ENCODE measurements at regions not wholly inside any gene's neighbourhood (a gene's known extent, or its start where the extent isn't known, plus 50 kb on each side); places are given as distances from the start of the nearest gene placed in this dataset.

GRCh38 chr16:52869243-52869642, 183.5 kb downstream of the CHD9NB start:
- no peak for TF ChIP-seq CTCF (IDR thresholded peaks at IDR 0.05; ENCODE audit: low read depth, low read length)

DNA sequence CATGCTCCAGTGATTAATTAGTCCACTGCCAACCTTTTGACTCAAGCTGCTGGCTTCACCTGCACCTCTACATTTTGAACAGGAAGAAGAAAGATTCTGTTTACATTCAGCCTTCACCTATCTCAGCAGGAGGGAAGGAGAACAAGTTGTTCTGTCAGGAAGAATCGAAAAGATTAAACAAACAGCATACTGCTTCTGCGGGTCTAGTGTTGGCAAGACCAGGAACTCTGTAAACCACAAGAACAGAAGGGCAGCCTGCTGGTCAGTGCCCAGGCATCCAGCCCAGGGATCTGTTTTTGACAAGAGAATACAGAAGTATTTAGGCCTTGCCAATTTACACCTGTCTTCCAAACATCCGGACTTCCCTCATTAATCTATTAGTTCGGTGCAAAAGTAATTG, 189.7 kb downstream of the CHD9NB start:
- no peak for TF ChIP-seq CTCF (IDR thresholded peaks at IDR 0.05; ENCODE audit: low read depth, low read length)
- DNase-seq (ENCODE audit: low read depth, low spot score): no peak
- no peak overlapping the region for H3K4me3 ChIP-seq (ENCODE audit: low read depth, low read length)
- in situ Hi-C loops (cut with HindIII; ENCODE audit: low sequenced_read_pairs): no loop called here

More at GRCh38 chr16:52869243-52869642, 183.5 kb downstream of the CHD9NB start:
- no peak for DNase-seq (ENCODE audit: low read depth, low spot score)
- in situ Hi-C loops (cut with HindIII; ENCODE audit: low sequenced_read_pairs): no loop called here
- H3K4me3 ChIP-seq (ENCODE audit: low read depth, low read length): no peak overlapping the region

DNA sequence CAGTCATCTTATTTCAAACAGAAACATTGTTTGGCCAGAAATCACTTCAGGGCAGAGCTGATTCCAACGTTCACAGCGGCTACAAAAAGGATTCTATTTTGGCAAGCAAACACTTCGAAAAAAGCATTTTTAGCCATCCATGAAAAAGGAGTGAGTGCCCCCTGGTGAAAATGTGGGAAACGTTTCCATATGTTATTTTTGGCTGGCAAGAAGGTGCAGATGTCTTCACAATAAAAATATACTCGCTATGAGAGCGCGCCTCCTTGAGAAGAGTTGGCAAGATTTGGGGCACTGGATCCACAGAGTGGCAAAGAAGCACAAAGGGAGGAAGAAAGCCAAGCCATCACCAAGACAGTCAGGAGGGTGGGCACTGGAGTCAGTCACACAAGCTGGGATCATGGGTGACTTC, 191.1 kb downstream of the CHD9NB start:
- in situ Hi-C loops (cut with HindIII; ENCODE audit: low sequenced_read_pairs): no loop called here
- no peak for DNase-seq (ENCODE audit: low read depth, low spot score)
- no peak overlapping the region for H3K4me3 ChIP-seq (ENCODE audit: low read depth, low read length)
- no peak for TF ChIP-seq CTCF (IDR thresholded peaks at IDR 0.05; ENCODE audit: low read depth, low read length)

- TF ChIP-seq CTCF (IDR thresholded peaks at IDR 0.05; ENCODE audit: low read depth, low read length): no peak
- in situ Hi-C loops (cut with HindIII; ENCODE audit: low sequenced_read_pairs): no loop called here
These were observed 197.2 kb downstream of the CHD9NB start for GRCh38 chr16:52855463-52855862.

GRCh38 chr16:52852978-52853377, 199.7 kb downstream of the CHD9NB start:
- no peak for DNase-seq (ENCODE audit: low read depth, low spot score)
- no peak overlapping the region for H3K4me3 ChIP-seq (ENCODE audit: low read depth, low read length)
- in situ Hi-C loops (cut with HindIII; ENCODE audit: low sequenced_read_pairs): no loop called here
- TF ChIP-seq CTCF (IDR thresholded peaks at IDR 0.05; ENCODE audit: low read depth, low read length): no peak

More at GRCh38 chr16:52855463-52855862, 197.2 kb downstream of the CHD9NB start:
- H3K4me3 ChIP-seq (ENCODE audit: low read depth, low read length): no peak overlapping the region
- no peak for DNase-seq (ENCODE audit: low read depth, low spot score)

- TF ChIP-seq CTCF (IDR thresholded peaks at IDR 0.05; ENCODE audit: low read depth, low read length): no peak
- H3K4me3 ChIP-seq (ENCODE audit: low read depth, low read length): no peak overlapping the region
- in situ Hi-C loops (cut with HindIII; ENCODE audit: low sequenced_read_pairs): no loop called here
- DNase-seq (ENCODE audit: low read depth, low spot score): no peak
These were observed 201.4 kb downstream of the CHD9NB start for GRCh38 chr16:52851211-52851740.

DNA sequence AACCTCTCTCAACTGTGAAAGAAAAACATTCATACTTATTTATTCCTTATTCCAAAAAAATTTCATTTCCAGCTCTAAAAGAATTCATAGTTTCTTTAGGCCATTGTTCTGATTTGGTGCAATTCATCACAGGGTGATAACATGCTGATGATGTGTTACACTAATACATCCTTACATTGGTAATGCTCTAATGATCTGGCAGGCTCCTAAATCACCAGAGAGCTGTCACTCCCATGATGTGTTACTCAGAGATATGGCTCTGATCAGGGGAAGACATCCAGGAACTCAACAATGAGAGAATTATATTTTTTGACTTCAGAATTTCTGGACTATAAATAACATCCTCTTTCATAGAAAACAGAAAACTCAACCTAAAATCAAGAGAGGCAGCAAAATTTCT, 209.3 kb downstream of the CHD9NB start:
- no peak overlapping the region for H3K4me3 ChIP-seq (ENCODE audit: low read depth, low read length)
- DNase-seq (ENCODE audit: low read depth, low spot score): no peak
- in situ Hi-C loops (cut with HindIII; ENCODE audit: low sequenced_read_pairs): no loop called here
- TF ChIP-seq CTCF (IDR thresholded peaks at IDR 0.05; ENCODE audit: low read depth, low read length): no peak

Data from astrocyte of the spinal cord (primary cell).